Bronchial epithelial cell (primary cell): ENCODE measurements at regions not wholly inside any gene's neighbourhood (a gene's known extent, or its start where the extent isn't known, plus 50 kb on each side); places are given as distances from the start of the nearest gene placed in this dataset.
"Not testable (repeated sequence)": the region's sequence is repeated elsewhere in the genome, so short reads cannot be mapped to it uniquely, and the experiment has no call there.

ENCODE experiments used
- DNase-seq: peaks from one replicate; pipeline ENCODE4 v3.0.0-alpha.2; 2010; ENCODE audit warnings: low read depth
- FAIRE-seq: peaks from 2 replicates; lab custom pipeline; 2011; peaks lifted over from hg19 to GRCh38; lab: Jason Lieb, UNC
- H3K27me3 ChIP-seq: 2 replicates; pipeline ENCODE4 v1.5.1; 2011; ENCODE audit warnings: low read length; ENCODE audit not compliant: control insufficient read depth, insufficient read depth
- H3K36me3 ChIP-seq: 2 replicates; pipeline ENCODE4 v1.5.1; 2011; ENCODE audit warnings: low read length; ENCODE audit not compliant: control insufficient read depth, insufficient read depth
- H3K4me3 ChIP-seq: 2 replicates; pipeline ENCODE4 v1.5.1; 2011; ENCODE audit warnings: mild to moderate bottlenecking, low read depth, low read length, control low read depth
- CTCF ChIP-seq: IDR thresholded peaks from 2 replicates; pipeline ENCODE4 v1.5.1; 2011; ENCODE audit warnings: mild to moderate bottlenecking, moderate library complexity, low read length, control low read depth, inconsistent platforms; ENCODE audit not compliant: insufficient read depth, severe bottlenecking

GRCh38 chr21:20030390-20030789 is 967.8 kb upstream of the NCAM2 start:
- Histone ChIP-seq H3K36me3 (no peaks in the 10 kb centered on the region), H3K4me3 (no peak overlapping the region), H3K27me3 (no peaks in the 10 kb centered on the region)
- FAIRE-seq (no peak), DNase-seq (no peak)
- no peak for TF ChIP-seq CTCF

GRCh38 chr21:20031807-20032206 is 966.4 kb upstream of the NCAM2 start:
- H3K36me3 ChIP-seq: no peaks in the 10 kb centered on the region
- no peak for DNase-seq
- TF ChIP-seq CTCF: no peak
- no peaks in the 10 kb centered on the region for H3K27me3 ChIP-seq
- H3K4me3 ChIP-seq: no peak overlapping the region
- no peak for FAIRE-seq

- FAIRE-seq (no peak), DNase-seq (no peak)
- H3K4me3 ChIP-seq: no peak overlapping the region
- no peak for TF ChIP-seq CTCF
- no peaks in the 10 kb centered on the region for H3K27me3 ChIP-seq
- no peaks in the 10 kb centered on the region for H3K36me3 ChIP-seq
These were observed 957.4 kb upstream of the NCAM2 start for GRCh38 chr21:20040768-20041167.

- TF ChIP-seq CTCF: no peak
- no peak for DNase-seq
- FAIRE-seq: no peak
- H3K36me3 ChIP-seq: no peaks in the 10 kb centered on the region
- H3K27me3 ChIP-seq: no peaks in the 10 kb centered on the region
- H3K4me3 ChIP-seq: no peak overlapping the region
These were observed 953.0 kb upstream of the NCAM2 start for GRCh38 chr21:20045197-20045596.

GRCh38 chr21:20048130-20048837 is 949.9 kb upstream of the NCAM2 start:
- not testable (repeated sequence) for FAIRE-seq, H3K27me3 ChIP-seq, H3K36me3 ChIP-seq, H3K4me3 ChIP-seq, DNase-seq

GRCh38 chr21:20083336-20083735 is 914.9 kb upstream of the NCAM2 start:
- FAIRE-seq (no peak), DNase-seq (no peak)
- no peaks in the 10 kb centered on the region for H3K27me3 ChIP-seq
- no peak overlapping the region for H3K4me3 ChIP-seq
- TF ChIP-seq CTCF: no peak
- no peaks in the 10 kb centered on the region for H3K36me3 ChIP-seq
